IMR-90 (cell line): ENCODE measurements at regions not wholly inside any gene's neighbourhood (a gene's known extent, or its start where the extent isn't known, plus 50 kb on each side); places are given as distances from the start of the nearest gene placed in this dataset.

Experiments used
- BHLHE40 ChIP-seq: fragments of 150-350 bp; IDR thresholded peaks from 2 replicates; pipeline ENCODE4 v1.6.1; 2016; ENCODE audit warnings: mild to moderate bottlenecking, low read depth, low read length
- CEBPB ChIP-seq: IDR thresholded peaks from 2 replicates; pipeline ENCODE4 v1.6.1; 2012; ENCODE audit warnings: low read depth, low read length, improper control_type of control experiment
- FOS ChIP-seq: fragments of 150-350 bp; IDR thresholded peaks from 2 replicates; pipeline ENCODE4 v1.6.1; 2016; ENCODE audit warnings: low read depth, low read length
- MAFK ChIP-seq: IDR thresholded peaks from 2 replicates; pipeline ENCODE4 v1.6.1; 2012; ENCODE audit warnings: low read depth, low read length, improper control_type of control experiment
- POLR2A ChIP-seq: IDR thresholded peaks from 2 replicates; pipeline ENCODE4 v1.6.1; 2012; ENCODE audit warnings: mild to moderate bottlenecking, low read depth, low read length
- RAD21 ChIP-seq: IDR thresholded peaks from 2 replicates; pipeline ENCODE4 v1.6.1; 2012; ENCODE audit warnings: low read length, improper control_type of control experiment
- RCOR1 ChIP-seq: IDR thresholded peaks from 2 replicates; pipeline ENCODE4 v1.6.1; 2012; ENCODE audit warnings: mild to moderate bottlenecking, low read length, improper control_type of control experiment; ENCODE audit not compliant: insufficient replicate concordance
- RFX5 ChIP-seq: IDR thresholded peaks from 2 replicates; pipeline ENCODE4 v1.8.0; 2012; ENCODE audit warnings: low read depth, mild to moderate bottlenecking, low read length, moderate library complexity
- SMC3 ChIP-seq: fragments of 150-350 bp; IDR thresholded peaks from 2 replicates; pipeline ENCODE4 v1.6.1; 2016; ENCODE audit warnings: low read depth, mild to moderate bottlenecking, antibody characterized with exemption, low read length, moderate library complexity
- TF ChIP-seq, protein P1 (sequence below): conservative IDR thresholded peaks from 2 replicates; pipeline ENCODE4 v1.5.1; 2012; ENCODE audit warnings: mild to moderate bottlenecking, low read depth, low read length, improper control_type of control experiment

DNA sequence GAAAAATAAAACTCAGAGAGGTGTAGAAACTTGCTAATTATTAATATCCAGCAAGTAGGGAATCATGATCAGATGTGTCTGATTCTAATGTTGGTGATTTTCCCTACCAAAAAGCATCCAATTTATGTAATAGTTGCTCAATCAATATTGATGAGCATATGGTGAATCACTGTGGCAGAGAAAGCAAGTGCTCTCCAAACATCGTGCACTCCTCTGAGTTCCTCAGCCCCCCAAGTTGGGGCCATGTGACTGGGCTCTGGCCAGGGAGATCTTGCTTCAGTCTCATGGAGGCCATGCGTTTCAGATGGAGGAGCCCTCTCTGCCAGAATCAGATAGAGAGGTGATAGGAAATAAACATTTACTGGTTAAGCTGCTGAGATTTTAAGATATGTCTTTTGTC lies 133.2 kb upstream of the LY86 start:
- TF ChIP-seq MAFK (no peak), POLR2A (no peak), RAD21 (no peak), RCOR1 (no peak), CEBPB (no peak), BHLHE40 (no peak), FOS (no peak), RFX5 (no peak), SMC3 (no peak)
- TF ChIP-seq, protein P1, sequence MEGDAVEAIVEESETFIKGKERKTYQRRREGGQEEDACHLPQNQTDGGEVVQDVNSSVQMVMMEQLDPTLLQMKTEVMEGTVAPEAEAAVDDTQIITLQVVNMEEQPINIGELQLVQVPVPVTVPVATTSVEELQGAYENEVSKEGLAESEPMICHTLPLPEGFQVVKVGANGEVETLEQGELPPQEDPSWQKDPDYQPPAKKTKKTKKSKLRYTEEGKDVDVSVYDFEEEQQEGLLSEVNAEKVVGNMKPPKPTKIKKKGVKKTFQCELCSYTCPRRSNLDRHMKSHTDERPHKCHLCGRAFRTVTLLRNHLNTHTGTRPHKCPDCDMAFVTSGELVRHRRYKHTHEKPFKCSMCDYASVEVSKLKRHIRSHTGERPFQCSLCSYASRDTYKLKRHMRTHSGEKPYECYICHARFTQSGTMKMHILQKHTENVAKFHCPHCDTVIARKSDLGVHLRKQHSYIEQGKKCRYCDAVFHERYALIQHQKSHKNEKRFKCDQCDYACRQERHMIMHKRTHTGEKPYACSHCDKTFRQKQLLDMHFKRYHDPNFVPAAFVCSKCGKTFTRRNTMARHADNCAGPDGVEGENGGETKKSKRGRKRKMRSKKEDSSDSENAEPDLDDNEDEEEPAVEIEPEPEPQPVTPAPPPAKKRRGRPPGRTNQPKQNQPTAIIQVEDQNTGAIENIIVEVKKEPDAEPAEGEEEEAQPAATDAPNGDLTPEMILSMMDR, result no peak
